Keratinocyte (primary cell): ENCODE measurements at regions not wholly inside any gene's neighbourhood (a gene's known extent, or its start where the extent isn't known, plus 50 kb on each side); places are given as distances from the start of the nearest gene placed in this dataset.

ENCODE experiments used
- CTCF ChIP-seq, 3 experiments: IDR thresholded peaks in 1 of 3; conservative IDR thresholded peaks in 1 of 3; optimal IDR thresholded peaks in 1 of 3; 2 replicates in 2 of 3; 3 replicates in 1 of 3; pipeline versions ENCODE3 to v1.5.1; 2011; ENCODE audit warnings: low read length in 3 of 3, mild to moderate bottlenecking in 3 of 3, moderate library complexity in 2 of 3, control low read depth in 1 of 3, inconsistent platforms in 1 of 3; ENCODE audit not compliant: insufficient read depth in 2 of 3; ENCODE audit errors: extremely low read depth in 1 of 3
- EZH2 ChIP-seq: IDR thresholded peaks from one replicate; pipeline ENCODE4 v1.6.1; 2012; ENCODE audit warnings: inconsistent platforms, mild to moderate bottlenecking, low read length, moderate library complexity

- TF ChIP-seq CTCF (optimal IDR thresholded peaks at IDR 0.05 in 1 of 3, IDR thresholded peaks at IDR 0.05 in 1 of 3, conservative IDR thresholded peaks at IDR 0.05 in 1 of 3; ENCODE audit: extremely low read depth in 1 of 3, insufficient read depth in 2 of 3, low read length in 3 of 3) (no peak), EZH2 (no peak)
These were observed 1417.0 kb downstream of the EFNB2 start for GRCh38 chr13:105118426-105118985.
